ENCODE measurements at regions not wholly inside any gene's neighbourhood (a gene's known extent, or its start where the extent isn't known, plus 50 kb on each side); places are given as distances from the start of the nearest gene placed in this dataset.

DNA sequence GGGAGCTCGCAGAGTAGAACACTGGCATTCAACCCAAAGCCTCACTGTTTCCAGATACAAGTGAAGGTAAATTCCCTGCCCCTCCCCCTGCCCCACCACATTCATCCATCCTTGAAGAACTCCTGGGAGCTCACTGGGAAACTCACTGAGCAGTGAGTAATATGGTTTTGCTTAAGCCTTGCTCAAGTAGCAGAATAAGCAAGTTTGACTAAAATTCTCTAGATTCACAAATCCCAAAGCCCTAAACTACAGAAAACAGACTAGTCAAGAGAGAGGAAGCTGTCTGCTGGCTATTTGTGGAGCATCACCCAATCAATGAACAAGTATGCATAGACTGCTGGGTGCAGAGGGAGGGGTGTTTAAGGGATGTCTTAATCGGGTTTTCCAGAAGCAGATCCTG lies 82.1 kb downstream of the UNC5CL start:
- TF ChIP-seq POLR2A (IDR thresholded peaks at IDR 0.05) (no peak), CTCF (IDR thresholded peaks at IDR 0.05) (no peak)
